ENCODE measurements at regions not wholly inside any gene's neighbourhood (a gene's known extent, or its start where the extent isn't known, plus 50 kb on each side); places are given as distances from the start of the nearest gene placed in this dataset.

- no peak overlapping the region for H3K27ac Mint-ChIP-seq
- H3K36me3 Mint-ChIP-seq (ENCODE audit: low read depth) = no peaks in the 10 kb centered on the region
- H3K4me3 Mint-ChIP-seq = peak overlapping the region; percentile 5
- H3K27me3 Mint-ChIP-seq (ENCODE audit: low read depth) = no peaks in the 10 kb centered on the region
- H3K4me1 Mint-ChIP-seq (ENCODE audit: low read depth) = peaks cover 15% of the 10 kb centered on the region
- peaks cover 5% of the 10 kb centered on the region for H3K9me3 Mint-ChIP-seq
These were observed 244.3 kb upstream of the MCTP2 start for GRCh38 chr15:93987068-93987467.

GRCh38 chr15:93986400-93986984, 244.9 kb upstream of the MCTP2 start:
- Mint-ChIP-seq H3K36me3 (ENCODE audit: low read depth) (no peaks in the 10 kb centered on the region), H3K27ac (no peak overlapping the region), H3K4me3 (no peak overlapping the region), H3K27me3 (ENCODE audit: low read depth) (no peaks in the 10 kb centered on the region), H3K9me3 (peaks cover 5% of the 10 kb centered on the region), H3K4me1 (ENCODE audit: low read depth) (peaks cover 15% of the 10 kb centered on the region)

GRCh38 chr15:93985925-93986324, 245.4 kb upstream of the MCTP2 start:
- Mint-ChIP-seq H3K9me3 (peaks cover 5% of the 10 kb centered on the region), H3K4me3 (no peak overlapping the region), H3K36me3 (ENCODE audit: low read depth) (no peaks in the 10 kb centered on the region)

GRCh38 chr15:93985176-93985575, 246.2 kb upstream of the MCTP2 start:
- Mint-ChIP-seq H3K4me1 (ENCODE audit: low read depth) (peaks cover 15% of the 10 kb centered on the region), H3K36me3 (ENCODE audit: low read depth) (no peaks in the 10 kb centered on the region), H3K27ac (no peak overlapping the region), H3K27me3 (ENCODE audit: low read depth) (no peaks in the 10 kb centered on the region), H3K4me3 (no peak overlapping the region), H3K9me3 (peaks cover 5% of the 10 kb centered on the region)

More at GRCh38 chr15:93985925-93986324, 245.4 kb upstream of the MCTP2 start:
- peaks cover 15% of the 10 kb centered on the region for H3K4me1 Mint-ChIP-seq (ENCODE audit: low read depth)
- H3K27ac Mint-ChIP-seq = no peak overlapping the region
- H3K27me3 Mint-ChIP-seq (ENCODE audit: low read depth) = no peaks in the 10 kb centered on the region

- H3K9me3 Mint-ChIP-seq = peaks cover 5% of the 10 kb centered on the region
These were observed 247.8 kb upstream of the MCTP2 start for GRCh38 chr15:93983526-93983925.

GRCh38 chr15:93982226-93982727, 249.1 kb upstream of the MCTP2 start:
- Mint-ChIP-seq H3K27me3 (ENCODE audit: low read depth) (no peaks in the 10 kb centered on the region), H3K4me3 (no peak overlapping the region), H3K9me3 (no peaks in the 10 kb centered on the region), H3K27ac (no peak overlapping the region), H3K4me1 (ENCODE audit: low read depth) (peaks cover 10% of the 10 kb centered on the region), H3K36me3 (ENCODE audit: low read depth) (no peaks in the 10 kb centered on the region)

More at GRCh38 chr15:93983526-93983925, 247.8 kb upstream of the MCTP2 start:
- Mint-ChIP-seq H3K27ac (no peak overlapping the region), H3K27me3 (ENCODE audit: low read depth) (no peaks in the 10 kb centered on the region), H3K4me3 (no peak overlapping the region), H3K4me1 (ENCODE audit: low read depth) (peaks cover 15% of the 10 kb centered on the region), H3K36me3 (ENCODE audit: low read depth) (no peaks in the 10 kb centered on the region)

- no peak overlapping the region for H3K4me3 Mint-ChIP-seq
- no peaks in the 10 kb centered on the region for H3K27me3 Mint-ChIP-seq (ENCODE audit: low read depth)
- no peaks in the 10 kb centered on the region for H3K9me3 Mint-ChIP-seq
- H3K36me3 Mint-ChIP-seq (ENCODE audit: low read depth) = no peaks in the 10 kb centered on the region
- no peak overlapping the region for H3K27ac Mint-ChIP-seq
- H3K4me1 Mint-ChIP-seq (ENCODE audit: low read depth) = peaks cover 7% of the 10 kb centered on the region
These were observed 249.7 kb upstream of the MCTP2 start for GRCh38 chr15:93981706-93982105.

GRCh38 chr15:93980261-93980911, 251.0 kb upstream of the MCTP2 start:
- Mint-ChIP-seq H3K27me3 (ENCODE audit: low read depth) (no peaks in the 10 kb centered on the region), H3K4me1 (ENCODE audit: low read depth) (no peaks in the 10 kb centered on the region), H3K9me3 (no peaks in the 10 kb centered on the region), H3K27ac (no peak overlapping the region), H3K4me3 (no peak overlapping the region), H3K36me3 (ENCODE audit: low read depth) (no peaks in the 10 kb centered on the region)

GRCh38 chr15:93974804-93975481, 256.4 kb upstream of the MCTP2 start:
- Mint-ChIP-seq H3K36me3 (ENCODE audit: low read depth) (no peaks in the 10 kb centered on the region), H3K4me3 (no peak overlapping the region), H3K27ac (no peak overlapping the region), H3K4me1 (ENCODE audit: low read depth) (no peaks in the 10 kb centered on the region), H3K9me3 (no peaks in the 10 kb centered on the region), H3K27me3 (ENCODE audit: low read depth) (no peaks in the 10 kb centered on the region)

GRCh38 chr15:93973287-93973686, 258.1 kb upstream of the MCTP2 start:
- Mint-ChIP-seq H3K9me3 (no peaks in the 10 kb centered on the region), H3K4me3 (no peak overlapping the region)

GRCh38 chr15:93968773-93969172, 262.6 kb upstream of the MCTP2 start:
- H3K4me1 Mint-ChIP-seq (ENCODE audit: low read depth) = no peaks in the 10 kb centered on the region
- H3K27me3 Mint-ChIP-seq (ENCODE audit: low read depth) = peaks cover 3% of the 10 kb centered on the region
- H3K9me3 Mint-ChIP-seq = no peaks in the 10 kb centered on the region
- H3K36me3 Mint-ChIP-seq (ENCODE audit: low read depth) = no peaks in the 10 kb centered on the region
- no peak overlapping the region for H3K4me3 Mint-ChIP-seq
- no peak overlapping the region for H3K27ac Mint-ChIP-seq

More at GRCh38 chr15:93973287-93973686, 258.1 kb upstream of the MCTP2 start:
- Mint-ChIP-seq H3K27me3 (ENCODE audit: low read depth) (no peaks in the 10 kb centered on the region), H3K4me1 (ENCODE audit: low read depth) (no peaks in the 10 kb centered on the region), H3K27ac (no peak overlapping the region), H3K36me3 (ENCODE audit: low read depth) (no peaks in the 10 kb centered on the region)

GRCh38 chr15:93965304-93965908, 266.0 kb upstream of the MCTP2 start:
- Mint-ChIP-seq H3K4me1 (ENCODE audit: low read depth) (no peaks in the 10 kb centered on the region), H3K9me3 (no peaks in the 10 kb centered on the region), H3K4me3 (no peak overlapping the region)

GRCh38 chr15:93954985-93955571, 276.3 kb upstream of the MCTP2 start:
- H3K27ac Mint-ChIP-seq = no peak overlapping the region
- no peaks in the 10 kb centered on the region for H3K4me1 Mint-ChIP-seq (ENCODE audit: low read depth)
- no peak overlapping the region for H3K4me3 Mint-ChIP-seq
- H3K9me3 Mint-ChIP-seq = no peaks in the 10 kb centered on the region
- H3K27me3 Mint-ChIP-seq (ENCODE audit: low read depth) = no peaks in the 10 kb centered on the region
- H3K36me3 Mint-ChIP-seq (ENCODE audit: low read depth) = no peaks in the 10 kb centered on the region

More at GRCh38 chr15:93965304-93965908, 266.0 kb upstream of the MCTP2 start:
- no peaks in the 10 kb centered on the region for H3K36me3 Mint-ChIP-seq (ENCODE audit: low read depth)
- peaks cover 11% of the 10 kb centered on the region for H3K27me3 Mint-ChIP-seq (ENCODE audit: low read depth)
- H3K27ac Mint-ChIP-seq = no peak overlapping the region

- Mint-ChIP-seq H3K4me3 (no peak overlapping the region), H3K27me3 (ENCODE audit: low read depth) (peaks cover 4% of the 10 kb centered on the region), H3K4me1 (ENCODE audit: low read depth) (no peaks in the 10 kb centered on the region), H3K36me3 (ENCODE audit: low read depth) (no peaks in the 10 kb centered on the region), H3K9me3 (no peaks in the 10 kb centered on the region), H3K27ac (no peak overlapping the region)
These were observed 282.6 kb upstream of the MCTP2 start for GRCh38 chr15:93948726-93949125.
